ENCODE measurements at regions not wholly inside any gene's neighbourhood (a gene's known extent, or its start where the extent isn't known, plus 50 kb on each side); places are given as distances from the start of the nearest gene placed in this dataset.

- no peak for DNase-seq
These were observed 208.8 kb upstream of the GMDS start for GRCh38 chr6:2454180-2454579.

- no peak for DNase-seq
These were observed 205.1 kb upstream of the GMDS start for GRCh38 chr6:2450546-2450945.

GRCh38 chr6:2449572-2449940 is 204.2 kb upstream of the GMDS start:
- DNase-seq, result no peak

GRCh38 chr6:2448826-2449571 is 203.6 kb upstream of the GMDS start:
- DNase-seq, result no peak

GRCh38 chr6:2447931-2448330 is 202.5 kb upstream of the GMDS start:
- DNase-seq, result no peak

GRCh38 chr6:2447318-2447920 is 202.0 kb upstream of the GMDS start:
- no peak for DNase-seq

GRCh38 chr6:2441601-2442475 is 196.4 kb upstream of the GMDS start:
- no peak for DNase-seq

- DNase-seq, result no peak
These were observed 195.1 kb upstream of the GMDS start for GRCh38 chr6:2440516-2440915.

- no peak for DNase-seq
These were observed 194.2 kb upstream of the GMDS start for GRCh38 chr6:2439632-2440031.

- no peak for DNase-seq
These were observed 193.7 kb upstream of the GMDS start for GRCh38 chr6:2439082-2439481.

GRCh38 chr6:2436410-2437154 is 191.2 kb upstream of the GMDS start:
- DNase-seq, result no peak

- no peak for DNase-seq
These were observed 189.9 kb upstream of the GMDS start for GRCh38 chr6:2435323-2435722.

- DNase-seq, result no peak
These were observed 189.5 kb upstream of the GMDS start for GRCh38 chr6:2434912-2435311.

- DNase-seq, result no peak
These were observed 188.7 kb upstream of the GMDS start for GRCh38 chr6:2434116-2434515.

GRCh38 chr6:2433711-2434110 is 188.3 kb upstream of the GMDS start:
- no peak for DNase-seq

- no peak for DNase-seq
These were observed 187.9 kb upstream of the GMDS start for GRCh38 chr6:2433266-2433665.

GRCh38 chr6:2432292-2432691 is 186.9 kb upstream of the GMDS start:
- no peak for DNase-seq

- no peak for DNase-seq
These were observed 185.2 kb upstream of the GMDS start for GRCh38 chr6:2430612-2431011.

- no peak for DNase-seq
These were observed 184.1 kb upstream of the GMDS start for GRCh38 chr6:2429460-2429859.

- DNase-seq, result no peak
These were observed 183.6 kb upstream of the GMDS start for GRCh38 chr6:2429032-2429431.

GRCh38 chr6:2426561-2427340 is 181.3 kb upstream of the GMDS start:
- DNase-seq, result no peak

GRCh38 chr6:2416128-2416712 is 170.8 kb upstream of the GMDS start:
- DNase-seq, result no peak
